GM19372 (cell line): ENCODE measurements at regions not wholly inside any gene's neighbourhood (a gene's known extent, or its start where the extent isn't known, plus 50 kb on each side); places are given as distances from the start of the nearest gene placed in this dataset.

ENCODE experiments used
- ATAC-seq: cut with Tn5 transposase; IDR thresholded peaks from one replicate; pipeline ENCODE4 v1.9.1; 2021; ENCODE audit warnings: mild to moderate bottlenecking, low read depth, moderate library complexity; ENCODE audit not compliant: unreplicated experiment

DNA sequence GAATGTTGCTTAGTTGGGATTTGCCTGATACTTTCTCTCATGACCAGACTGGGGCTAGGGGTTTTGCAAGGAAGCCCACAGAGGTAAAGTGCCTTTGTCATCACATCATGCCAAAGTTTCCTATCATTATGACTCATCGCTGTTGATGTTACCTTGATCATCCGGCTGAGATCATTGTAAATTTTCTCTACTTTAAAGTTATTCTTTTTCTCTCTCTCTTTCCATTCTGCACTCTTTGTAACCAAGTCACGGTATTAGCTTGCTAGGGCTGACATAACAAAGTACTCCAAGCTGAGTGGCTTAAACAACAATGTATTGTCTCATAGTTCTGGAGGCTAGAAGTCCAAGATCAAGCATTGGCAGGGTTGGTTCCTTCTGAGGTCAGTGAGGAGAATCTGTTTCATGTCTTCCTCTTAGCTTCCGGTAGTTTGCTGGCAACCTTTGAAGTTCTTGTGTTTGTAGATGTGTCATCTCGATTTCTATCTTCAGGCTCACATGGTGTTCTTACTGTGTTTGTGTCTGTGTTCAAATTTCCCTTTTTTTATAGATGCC, 113.0 kb downstream of the DTHD1 start:
- no peak for ATAC-seq

DNA sequence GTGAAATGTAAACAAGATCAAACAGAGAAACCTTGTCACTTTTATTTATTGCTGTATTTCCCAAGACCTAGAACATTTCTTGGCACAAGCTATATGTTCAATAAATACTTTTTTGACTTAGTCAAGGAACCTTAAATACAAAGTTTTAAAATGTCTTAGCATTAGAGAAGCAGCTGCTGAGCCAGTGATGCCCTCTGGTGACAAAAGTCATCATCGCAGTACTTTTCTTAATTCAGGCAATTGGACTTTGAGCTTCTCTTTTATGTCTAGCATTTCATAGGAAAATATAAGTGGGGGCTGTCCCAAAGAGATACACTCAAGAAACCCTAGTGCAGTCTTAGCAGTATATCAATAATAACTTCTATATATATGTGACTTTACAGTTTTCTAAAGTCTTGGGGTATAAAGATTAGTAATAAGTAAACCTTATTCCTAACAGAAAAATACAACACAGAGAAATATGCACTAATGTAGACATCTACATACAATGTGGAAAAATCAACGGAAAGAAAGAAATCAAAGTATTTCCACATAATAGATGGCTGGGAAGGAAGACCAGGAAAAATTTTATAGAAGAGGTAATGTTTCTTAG, 118.4 kb downstream of the DTHD1 start:
- peak; percentile 64 for ATAC-seq

DNA sequence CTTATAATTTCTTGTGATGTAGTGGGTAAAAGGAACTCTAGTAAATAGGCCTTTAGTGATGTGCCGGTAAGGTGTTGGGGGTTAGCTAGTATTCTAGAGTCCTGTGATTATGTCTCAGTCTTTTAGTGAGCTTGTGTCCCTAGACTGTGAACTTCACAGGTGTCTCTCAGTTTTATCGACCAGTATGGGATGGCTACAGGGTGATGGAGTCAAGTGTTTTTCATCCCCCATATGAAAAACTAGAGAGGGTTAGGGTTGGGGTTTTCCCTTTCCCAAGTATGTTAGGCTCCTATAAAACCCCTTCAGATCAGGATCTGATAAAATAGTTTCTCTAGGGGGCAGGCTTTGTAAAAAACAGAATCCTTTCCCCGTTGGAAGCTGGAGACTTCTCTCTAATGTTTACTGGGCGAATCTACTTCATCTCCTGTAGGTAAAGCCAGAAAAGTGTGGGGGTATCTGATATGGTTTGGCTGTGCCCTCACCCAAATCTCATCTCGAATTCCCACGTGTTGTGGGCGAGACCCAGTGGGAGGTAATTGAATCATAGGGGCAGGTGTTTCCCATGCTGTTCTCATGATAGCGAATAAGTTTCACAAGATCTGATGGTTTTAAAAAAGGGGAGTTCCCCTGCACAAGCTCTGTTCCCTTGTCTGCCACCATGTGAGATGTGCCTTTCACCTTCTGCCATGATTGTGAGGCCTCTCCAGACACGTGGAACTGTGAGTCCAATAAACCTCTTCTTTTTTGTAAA, 120.8 kb downstream of the DTHD1 start:
- no peak for ATAC-seq

DNA sequence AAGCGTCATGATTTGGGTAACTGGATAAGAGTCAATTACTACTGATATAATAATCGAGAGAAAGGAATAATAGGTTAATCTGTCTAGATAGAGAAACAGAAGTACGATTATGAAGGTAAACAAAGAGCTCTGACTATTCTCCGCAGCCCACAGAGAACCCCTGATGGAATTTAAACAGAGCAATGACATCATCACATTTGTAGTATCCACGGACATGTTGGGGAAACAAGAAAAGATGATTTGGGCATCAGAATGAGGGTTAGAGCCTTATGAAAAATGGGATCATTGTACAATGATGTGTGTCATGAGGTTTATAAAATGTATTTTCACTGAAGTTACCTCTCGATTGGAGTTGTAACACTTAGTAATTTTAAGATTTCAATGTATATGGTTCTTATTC, 129.9 kb downstream of the DTHD1 start:
- ATAC-seq: no peak

DNA sequence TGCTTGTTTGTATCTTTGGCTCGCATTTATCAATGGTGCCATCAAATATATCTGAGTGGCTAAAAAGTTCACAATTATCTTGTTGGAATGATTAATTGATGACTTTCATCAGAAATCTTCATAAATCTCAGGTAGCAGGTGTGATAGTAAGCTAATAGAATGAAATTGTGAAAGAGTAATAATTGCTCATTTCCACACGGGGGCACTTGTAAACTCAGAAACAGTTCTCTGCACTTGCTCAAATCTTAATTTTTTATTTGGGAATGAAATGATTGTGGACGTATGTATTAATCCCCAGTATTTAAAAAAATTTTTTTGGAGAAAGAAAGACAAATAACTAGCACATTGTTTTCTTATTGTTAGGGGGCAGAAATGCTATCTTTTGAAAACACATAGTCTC, 132.8 kb downstream of the DTHD1 start:
- no peak for ATAC-seq

DNA sequence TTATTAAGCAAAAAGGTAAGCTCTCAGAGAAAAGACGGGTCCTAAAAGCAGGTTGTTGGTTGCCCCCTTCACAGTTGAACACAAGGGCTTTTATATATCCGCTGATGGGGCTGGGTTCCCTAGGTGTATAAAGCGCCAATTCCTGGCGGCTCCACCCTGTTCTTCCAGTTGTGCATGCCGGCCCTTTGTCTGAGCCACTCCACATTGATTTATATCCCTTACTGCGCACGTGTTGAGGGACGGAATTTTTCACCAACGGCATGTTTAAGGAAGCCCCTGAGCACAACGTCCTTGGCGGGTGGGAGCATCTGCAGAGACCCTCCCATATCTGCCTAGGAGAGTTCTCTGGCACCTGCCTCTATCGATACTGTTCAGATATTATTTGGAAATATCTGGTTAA, 135.7 kb downstream of the DTHD1 start:
- no peak for ATAC-seq

DNA sequence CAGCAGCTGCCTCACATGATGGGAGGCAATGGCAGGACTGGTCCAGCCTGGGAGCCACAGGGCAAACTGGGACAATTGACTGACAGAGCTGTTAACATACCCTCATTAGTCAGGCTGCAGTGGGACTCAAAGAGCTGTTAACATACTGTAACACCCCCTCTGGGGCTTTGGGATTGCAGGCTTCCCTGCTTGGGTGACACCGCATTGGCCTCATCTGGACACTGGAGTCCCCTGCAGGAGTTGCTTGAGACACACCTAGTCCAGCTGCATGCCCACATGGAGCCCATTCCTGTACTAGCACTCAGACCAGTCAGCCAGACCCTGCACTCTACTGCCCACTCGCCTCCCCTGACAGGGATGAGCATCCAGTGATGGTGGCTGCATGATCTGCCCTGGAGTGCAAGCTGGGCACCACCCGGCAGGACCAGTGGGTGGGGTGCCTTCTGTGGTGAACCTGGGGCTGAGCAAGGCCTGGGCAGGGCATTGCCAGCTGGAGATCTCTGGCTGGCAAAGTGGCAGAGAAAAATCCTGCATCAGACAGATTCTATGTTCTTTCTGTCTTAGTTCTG, 138.8 kb downstream of the DTHD1 start:
- ATAC-seq: no peak

DNA sequence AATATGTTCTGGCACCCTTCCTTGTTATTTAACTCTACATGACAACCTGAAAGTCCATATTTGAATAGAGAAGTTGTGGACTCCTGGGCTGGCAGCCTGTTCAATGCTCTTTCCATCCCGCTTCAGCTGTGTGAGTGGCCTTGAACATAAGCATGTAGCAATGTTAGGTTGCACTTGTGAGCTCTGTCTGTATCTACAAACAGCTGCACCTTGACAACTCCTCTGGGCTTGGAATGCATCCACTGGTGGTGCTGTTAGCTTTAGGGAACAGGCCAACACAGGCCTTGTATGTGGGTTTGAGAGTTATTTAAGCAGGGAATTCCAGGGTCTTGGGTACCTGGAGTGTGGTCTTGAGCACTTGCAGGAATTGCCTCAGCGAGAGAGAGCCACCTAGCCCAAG, 141.2 kb downstream of the DTHD1 start:
- ATAC-seq: no peak

DNA sequence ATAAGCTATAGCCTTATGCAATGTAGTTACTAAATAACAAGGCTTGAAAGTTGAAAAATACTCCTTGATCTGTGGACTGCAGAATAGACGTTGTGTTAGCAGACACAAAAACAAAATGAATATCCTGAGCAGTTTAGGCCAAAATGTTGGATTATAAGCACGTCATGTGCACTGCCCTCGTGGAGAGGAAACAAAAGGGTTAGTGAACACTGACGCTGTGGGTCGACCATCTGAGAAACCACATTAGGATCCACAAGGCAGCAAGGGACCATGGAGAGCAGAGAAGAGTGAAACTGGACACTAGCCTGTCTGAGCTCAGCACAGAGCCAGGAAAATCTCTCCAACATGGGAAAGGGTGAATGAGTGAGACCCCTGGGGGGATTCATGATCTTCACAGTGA, 145.3 kb downstream of the DTHD1 start:
- no peak for ATAC-seq

DNA sequence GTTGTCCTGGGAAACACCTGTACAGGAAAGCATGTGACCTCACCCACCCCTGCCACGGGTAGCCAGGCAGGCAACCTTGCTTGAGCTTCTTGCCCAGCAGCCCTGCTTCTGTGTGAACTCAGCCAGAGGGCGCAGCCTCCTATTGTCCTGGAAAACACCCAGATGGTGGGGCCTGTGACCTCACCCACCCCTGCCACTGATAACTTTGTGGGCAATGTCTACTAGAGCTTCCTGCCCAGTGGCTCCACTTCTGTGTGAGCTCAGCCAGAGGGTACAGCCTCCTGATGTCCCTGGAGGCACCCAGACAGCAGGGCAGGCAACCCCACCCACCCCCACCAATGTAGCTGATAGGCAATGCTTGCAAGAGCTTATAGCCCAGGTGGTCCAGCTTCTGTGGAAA, 146.3 kb downstream of the DTHD1 start:
- no peak for ATAC-seq

DNA sequence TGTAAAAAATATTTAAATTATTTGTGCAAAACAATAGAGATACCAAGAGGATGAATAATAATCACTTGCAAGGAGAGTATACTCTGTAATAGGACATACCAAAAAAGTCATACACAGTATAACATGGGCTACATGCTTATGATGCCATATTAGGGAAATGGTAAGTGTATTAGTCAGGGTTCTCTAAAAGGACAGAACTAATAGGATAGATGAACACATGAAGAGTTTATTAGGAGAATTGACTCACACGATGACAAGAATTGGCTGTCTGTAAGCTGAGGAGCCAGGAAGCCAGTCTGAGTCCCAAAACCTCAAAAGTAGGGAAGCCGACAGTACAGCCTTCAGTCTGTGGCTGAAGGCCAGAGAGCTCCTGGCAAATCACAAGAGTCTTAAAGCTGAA, 151.2 kb downstream of the DTHD1 start:
- no peak for ATAC-seq

DNA sequence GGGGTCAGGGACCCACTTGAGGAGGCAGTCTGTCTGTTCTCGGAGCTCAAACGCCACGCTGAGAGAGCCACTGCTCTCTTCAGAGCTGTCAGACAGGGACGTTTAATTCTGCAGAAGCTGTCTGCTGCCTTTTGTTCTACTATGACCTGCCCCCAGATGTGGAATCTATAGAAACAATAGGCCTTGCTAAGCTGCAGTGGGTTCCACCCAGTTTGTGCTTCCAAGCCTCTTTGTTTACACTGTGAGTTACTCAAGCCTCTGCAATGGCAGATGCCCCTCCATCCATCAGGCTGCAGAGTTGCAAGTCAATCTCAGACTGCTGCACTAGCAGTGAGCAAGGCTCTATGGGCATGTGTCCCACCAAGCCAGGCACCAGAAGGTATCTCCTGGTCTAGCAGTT, 158.1 kb downstream of the DTHD1 start:
- ATAC-seq: no peak

DNA sequence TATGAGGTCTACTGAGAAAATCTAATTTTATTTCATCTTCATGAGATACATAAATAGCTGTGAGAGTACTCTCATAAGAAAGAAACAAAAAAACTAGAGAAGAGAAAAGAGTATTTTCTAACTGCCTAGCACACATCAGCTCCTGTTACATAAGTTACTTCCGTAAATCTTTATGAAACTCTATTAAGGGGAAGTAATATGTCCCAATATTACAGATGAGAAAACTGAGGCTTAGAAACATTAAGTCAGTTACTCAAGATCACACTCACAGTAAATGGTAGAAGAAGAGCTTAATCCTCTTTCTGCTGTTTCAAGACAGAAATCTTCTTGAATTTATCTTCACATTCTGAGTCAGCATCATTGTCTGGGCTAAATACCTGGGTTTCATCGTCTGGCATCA, 164.1 kb downstream of the DTHD1 start:
- ATAC-seq: no peak

DNA sequence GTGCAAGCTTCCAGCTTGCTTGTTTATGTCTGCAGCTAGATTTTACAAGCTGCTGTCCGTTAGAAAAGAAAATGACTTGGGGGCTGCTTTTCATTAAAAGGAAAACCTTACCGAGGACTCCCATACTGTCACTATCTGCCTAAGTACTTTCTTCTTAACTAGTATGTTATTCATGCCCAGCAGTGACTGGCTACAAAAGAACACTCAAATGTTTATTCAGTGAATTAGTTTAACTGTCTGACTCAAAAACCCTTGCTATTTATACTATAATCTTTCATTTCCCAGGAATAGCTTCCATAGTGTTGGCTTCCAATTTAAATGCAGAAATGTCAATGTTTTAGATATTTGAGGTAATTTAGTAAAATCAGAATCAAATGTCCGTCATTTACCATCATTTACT, 164.9 kb downstream of the DTHD1 start:
- no peak for ATAC-seq

DNA sequence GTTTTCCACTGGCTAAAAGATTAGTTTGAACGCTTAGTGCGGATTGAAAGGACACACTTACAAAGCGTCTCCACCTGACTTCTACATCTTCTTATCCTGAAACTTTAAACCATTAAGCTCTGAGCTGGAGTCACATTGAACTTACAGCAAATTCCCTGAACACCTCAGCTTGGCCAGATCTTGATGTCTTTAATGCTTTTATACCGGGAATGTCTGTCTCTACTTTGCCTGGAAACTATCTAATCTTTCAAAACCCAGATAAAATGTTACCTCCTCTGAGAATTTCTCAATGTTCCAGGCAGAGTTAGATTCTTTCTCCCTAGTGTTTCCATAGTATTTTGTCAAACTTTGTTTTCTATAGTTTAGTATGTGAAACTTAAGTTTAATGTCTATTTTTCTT, 179.9 kb downstream of the DTHD1 start:
- no peak for ATAC-seq

DNA sequence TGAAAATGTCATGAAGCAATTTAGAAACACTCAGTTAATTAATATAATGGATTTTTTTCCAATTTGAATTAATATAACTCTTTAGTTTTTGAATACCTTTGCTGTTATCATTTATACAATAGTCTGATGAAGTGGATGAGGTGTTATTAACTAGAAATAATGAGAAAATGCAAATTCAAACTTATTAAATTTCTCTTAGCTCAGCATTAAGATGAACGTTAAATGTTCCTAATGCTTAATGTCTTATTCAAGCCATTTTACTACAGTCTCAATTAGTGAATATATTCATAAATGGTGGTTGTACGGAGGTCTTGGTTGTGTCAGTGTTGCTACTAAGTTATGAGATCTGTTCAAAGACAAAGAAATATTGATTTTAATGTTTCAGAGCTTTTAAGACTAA, 186.3 kb downstream of the DTHD1 start:
- ATAC-seq: no peak

DNA sequence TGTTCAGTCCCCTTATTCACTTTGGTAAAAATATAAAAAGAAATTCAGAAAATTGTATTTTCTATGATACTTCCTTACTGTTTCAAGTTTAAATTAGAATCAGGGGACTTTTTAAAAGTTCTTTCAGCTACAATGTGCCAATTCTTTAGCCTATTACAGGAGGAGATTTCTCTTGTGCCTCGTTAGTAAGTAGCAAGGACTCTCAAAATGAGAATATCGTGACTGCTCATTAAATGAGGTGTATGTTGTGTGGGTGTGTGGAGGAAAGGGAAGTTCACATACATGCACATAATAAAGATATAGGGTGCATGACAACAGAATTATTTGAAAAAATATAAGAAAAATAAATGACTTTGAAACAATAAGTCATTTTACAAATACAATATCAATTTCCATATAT, 190.5 kb downstream of the DTHD1 start:
- ATAC-seq: no peak

DNA sequence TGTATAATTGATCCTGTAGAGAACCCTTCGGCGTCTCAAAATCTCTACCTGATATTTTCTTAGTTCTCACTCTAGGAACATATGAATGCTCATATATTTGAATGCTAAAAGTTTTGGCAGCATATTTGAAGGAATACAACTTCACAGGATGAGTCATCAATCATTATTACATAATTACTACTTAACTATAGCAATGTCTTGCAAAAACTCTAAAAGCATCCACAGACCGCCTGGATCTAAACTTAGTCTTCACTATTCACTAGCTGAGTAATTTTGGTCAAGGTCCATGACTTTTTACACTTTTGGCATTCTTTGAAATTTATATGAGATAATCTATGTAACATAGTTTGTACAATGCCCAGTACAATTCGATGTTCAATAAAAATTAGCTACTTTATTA, 194.7 kb downstream of the DTHD1 start:
- ATAC-seq: no peak

DNA sequence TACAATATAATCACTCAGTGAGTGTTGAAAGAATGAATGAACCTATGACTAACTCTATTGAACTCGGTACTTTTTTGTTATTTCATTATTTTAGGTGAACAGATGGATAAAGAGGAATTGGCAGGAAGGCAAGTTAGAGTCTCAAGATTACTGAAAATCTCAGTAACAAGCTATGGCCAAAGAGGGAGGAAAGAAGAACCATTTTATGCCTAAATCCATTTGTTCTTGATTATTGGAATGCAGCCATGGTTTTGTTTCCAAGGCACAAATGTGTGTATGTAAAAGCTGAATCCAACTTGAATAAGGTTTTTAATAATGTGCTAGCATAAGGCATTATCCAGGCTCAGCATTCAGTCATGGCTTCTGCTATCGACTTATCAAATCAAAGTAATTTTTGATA, 196.4 kb downstream of the DTHD1 start:
- no peak for ATAC-seq

DNA sequence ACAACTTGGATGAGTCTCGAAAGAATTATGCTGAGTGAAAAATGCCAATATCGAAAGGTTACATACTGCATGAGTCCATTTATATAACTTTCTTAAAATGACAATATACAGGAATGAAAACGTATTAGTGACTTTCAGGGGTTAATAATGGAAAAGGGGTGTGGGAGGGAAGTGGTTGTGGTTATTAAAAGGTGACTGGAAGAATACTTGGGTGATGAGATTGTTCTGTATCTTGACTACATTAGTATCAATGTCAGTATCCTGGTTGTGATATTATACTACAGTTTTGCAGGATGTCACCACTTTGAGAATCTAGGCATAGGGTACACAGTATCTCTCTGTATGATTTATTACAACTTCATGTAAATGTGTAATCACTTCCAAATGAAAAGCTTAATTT, 204.5 kb downstream of the DTHD1 start:
- ATAC-seq: no peak

DNA sequence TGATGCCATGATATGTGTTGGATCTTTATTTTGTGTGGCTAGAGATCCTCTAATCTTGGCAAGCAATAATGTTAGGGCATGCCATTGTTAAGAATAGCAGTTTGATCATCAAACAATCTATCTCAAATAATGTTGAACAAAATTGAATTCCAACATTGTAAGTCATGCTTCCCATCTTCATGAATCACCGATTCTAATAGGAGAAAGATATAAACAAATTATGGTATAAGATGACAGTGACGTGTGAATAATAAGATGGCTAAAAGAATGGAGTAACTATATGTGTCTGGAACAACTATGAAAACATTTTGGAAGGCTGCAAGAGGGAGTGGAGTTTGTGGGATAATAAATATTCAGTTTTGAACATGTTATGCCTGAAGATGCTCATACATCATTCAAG, 208.4 kb downstream of the DTHD1 start:
- no peak for ATAC-seq

DNA sequence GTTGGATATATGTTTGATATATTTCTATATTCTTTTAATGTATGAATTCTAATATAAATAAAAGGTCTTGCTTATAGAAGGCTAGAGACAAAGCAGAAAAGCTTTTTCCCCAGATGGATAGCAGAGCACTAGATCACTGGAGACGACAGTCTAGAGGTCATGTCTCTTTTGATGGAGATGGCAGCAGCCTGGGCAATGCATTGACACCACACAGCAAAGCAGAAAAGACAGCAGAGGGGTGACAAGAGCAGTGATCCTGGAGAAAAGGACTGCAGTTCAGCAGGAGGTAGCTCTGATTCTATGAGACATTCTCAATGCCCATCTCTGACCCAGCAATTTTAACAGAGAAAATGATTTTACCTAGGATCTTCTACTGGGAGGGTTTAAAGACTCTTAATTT, 210.6 kb downstream of the DTHD1 start:
- no peak for ATAC-seq
